PC-3 (cell line): ENCODE measurements at regions not wholly inside any gene's neighbourhood (a gene's known extent, or its start where the extent isn't known, plus 50 kb on each side); places are given as distances from the start of the nearest gene placed in this dataset.

ENCODE experiments used
- CTCF ChIP-seq: fragments of 300-600 bp; sonication (generic); conservative IDR thresholded peaks from 2 replicates; pipeline ENCODE4 v1.5.1; 2017; ENCODE audit warnings: antibody characterized with exemption, low read depth, mild to moderate bottlenecking, low read length
- EZH2 ChIP-seq: fragments of 300-600 bp; sonication (generic); IDR thresholded peaks from one replicate; pipeline ENCODE4 v1.6.1; 2017; ENCODE audit warnings: antibody characterized with exemption, mild to moderate bottlenecking, low read length; ENCODE audit not compliant: unreplicated experiment

DNA sequence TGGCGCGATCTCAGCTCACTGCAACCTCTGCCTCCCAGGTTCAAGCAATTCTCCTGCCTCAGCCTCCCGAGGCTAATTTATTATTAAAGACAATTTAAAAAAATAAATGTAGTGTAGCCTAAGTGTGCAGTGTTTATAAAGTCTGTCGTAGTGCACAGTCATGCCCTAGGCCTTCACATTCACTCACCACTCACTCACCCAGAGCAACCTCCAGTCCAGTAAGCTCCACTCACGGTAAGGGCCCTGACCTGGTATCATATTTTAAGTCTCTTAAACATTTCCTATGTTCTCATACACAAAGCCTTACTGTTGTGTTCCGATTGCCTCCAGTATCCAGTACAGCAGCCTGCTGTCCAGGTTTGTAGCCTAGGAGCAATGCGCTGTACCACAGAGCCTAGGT is 168.2 kb upstream of the FOXQ1 start:
- no peak for TF ChIP-seq CTCF
- TF ChIP-seq EZH2 = no peak
